ENCODE measurements at regions not wholly inside any gene's neighbourhood (a gene's known extent, or its start where the extent isn't known, plus 50 kb on each side); places are given as distances from the start of the nearest gene placed in this dataset.

DNA sequence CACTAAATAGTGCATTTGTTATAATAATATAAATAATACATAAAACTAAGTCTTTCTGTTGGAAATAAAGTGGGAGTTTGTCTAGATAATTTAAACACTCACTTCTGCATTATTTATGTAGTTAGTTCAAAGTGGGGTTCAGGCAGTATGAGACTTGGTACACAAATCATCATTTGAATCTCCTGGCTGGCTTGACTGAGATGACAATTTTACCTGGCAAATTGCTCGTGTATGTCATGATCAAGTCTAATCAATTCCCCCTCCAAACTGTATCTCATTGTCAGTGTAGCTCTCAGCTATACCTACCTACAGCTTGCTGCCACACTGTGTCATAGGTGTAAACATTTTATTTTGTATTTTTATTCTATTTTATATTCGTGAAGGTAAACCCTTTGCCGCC lies 563.4 kb upstream of the TENM3 start:
- DNase-seq (ENCODE audit: low read depth in 4 of 4, low spot score in 3 of 4): no peak

DNA sequence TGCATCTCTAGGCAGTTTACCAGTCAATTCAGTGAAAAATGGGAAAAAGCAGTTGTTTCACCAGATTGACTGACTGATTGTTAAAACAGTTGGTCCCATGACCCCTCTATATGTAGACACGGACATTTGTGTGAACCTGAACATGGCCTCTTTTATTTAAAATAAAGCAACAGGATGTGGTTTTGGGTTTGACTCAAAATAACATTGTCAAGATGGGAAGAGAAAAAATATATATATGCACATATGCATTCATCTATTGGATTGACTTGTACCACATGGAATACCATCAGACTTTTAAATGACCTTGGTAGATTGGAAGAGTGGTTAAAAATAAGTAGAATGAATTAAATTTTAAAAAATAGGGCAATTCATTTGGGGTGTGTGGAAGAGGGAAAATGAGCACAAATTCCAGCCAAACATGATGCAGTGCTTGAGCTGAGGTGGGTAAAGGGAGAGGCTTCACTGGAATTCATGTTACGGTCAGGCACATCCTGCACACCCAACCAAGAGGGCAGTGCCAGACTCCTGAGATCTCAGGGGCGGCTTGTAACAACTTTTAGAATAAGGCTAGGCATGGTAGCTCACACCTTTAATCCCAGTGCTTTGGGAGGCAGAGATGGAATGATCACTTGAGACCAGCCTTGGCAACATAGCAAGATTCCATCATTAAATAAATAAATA lies 560.7 kb upstream of the TENM3 start:
- no peak for DNase-seq (ENCODE audit: low read depth in 4 of 4, low spot score in 3 of 4)

DNA sequence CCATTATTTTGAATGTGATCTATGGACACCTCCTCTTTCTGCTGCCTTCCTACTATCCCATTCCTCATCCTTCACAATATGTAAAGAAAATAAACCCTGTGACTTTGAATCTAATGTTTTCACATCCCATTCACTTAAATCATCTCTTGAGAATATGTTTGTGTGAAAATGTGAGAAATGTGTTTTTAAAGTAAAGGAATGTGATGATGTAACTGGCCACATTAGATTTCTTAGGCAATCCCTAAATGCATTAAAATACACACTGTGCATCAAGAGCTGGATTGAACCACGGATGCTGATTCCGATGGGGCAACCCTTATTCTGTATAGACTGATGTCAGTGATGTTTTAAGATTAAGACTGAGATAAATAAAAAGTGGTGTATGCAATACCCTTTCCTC lies 558.9 kb upstream of the TENM3 start:
- DNase-seq (ENCODE audit: low read depth in 4 of 4, low spot score in 3 of 4): no peak

DNA sequence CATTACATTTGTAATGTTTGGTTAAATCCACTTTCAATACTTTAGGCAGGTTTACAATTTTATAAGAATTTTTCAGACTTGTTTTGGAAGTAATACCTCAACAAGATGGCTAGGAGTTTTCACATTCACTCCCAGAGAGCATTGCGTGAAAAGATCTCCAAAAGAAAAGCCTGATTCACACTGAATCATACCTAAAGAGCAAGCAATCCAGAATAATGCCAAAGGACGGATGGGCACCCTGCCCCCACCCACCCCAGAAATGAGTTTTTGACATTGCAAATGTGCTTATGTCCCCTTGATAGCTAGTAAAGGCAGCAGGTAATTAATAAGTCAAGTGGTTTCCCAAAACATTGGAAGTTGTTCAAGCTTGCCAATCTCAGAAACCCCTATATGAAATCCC lies 557.7 kb upstream of the TENM3 start:
- DNase-seq (ENCODE audit: low read depth in 4 of 4, low spot score in 3 of 4): no peak

DNA sequence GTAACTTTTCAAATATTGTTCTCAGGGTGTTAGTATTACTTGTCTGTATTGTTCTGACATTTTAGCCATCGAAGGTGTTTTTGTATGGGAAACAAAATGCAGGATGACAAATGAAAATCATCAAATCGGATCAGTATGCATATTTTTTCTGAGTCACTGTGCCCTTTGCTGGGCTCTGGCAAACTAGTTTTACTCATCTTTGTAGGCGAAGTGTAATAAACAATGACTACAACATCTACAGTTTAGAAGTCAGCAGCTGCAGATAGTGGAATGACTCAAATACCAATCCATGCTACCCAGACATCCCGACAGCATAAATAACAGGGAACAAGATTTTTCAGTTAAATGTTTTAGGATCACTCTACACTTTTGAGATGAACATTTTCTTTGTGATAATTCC lies 557.3 kb upstream of the TENM3 start:
- no peak for DNase-seq (ENCODE audit: low read depth in 4 of 4, low spot score in 3 of 4)

DNA sequence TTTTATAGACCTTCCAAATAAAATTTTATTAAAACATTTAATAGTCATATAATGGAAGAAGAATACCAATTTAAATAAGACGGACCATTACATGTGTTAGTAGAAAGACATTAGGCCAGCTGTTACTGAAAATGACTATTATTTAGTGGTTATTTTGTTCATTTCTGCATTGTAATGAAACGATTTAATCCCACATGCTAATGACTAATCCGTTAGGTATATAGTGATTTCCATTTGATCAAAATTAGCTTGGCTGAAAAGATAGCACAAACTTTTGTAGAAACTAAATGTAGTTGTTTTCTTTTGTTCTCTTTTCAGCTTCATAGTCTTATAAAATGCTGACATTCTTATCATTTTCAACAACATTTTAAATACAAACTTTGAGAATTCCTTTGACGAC lies 556.1 kb upstream of the TENM3 start:
- DNase-seq (ENCODE audit: low read depth in 4 of 4, low spot score in 3 of 4): no peak

DNA sequence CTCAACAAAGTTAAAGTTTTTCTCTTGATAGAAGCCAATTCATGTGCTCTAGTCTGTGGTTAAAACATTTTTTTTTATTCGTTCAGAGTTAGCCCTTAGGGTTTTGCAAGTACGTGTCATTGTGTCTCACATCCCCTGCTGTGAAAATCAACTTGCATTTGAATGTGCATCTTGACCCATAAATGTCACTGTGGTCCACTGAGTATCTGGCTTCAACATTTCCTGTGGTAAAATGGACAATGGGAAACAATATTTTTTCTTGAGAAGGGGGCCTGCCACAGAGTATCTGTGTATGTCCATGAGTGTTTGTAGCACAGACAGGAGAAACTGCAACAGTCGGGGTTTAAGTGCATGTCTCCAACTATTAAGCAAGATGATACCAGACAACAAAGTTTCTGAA lies 554.8 kb upstream of the TENM3 start:
- no peak for DNase-seq (ENCODE audit: low read depth in 4 of 4, low spot score in 3 of 4)

DNA sequence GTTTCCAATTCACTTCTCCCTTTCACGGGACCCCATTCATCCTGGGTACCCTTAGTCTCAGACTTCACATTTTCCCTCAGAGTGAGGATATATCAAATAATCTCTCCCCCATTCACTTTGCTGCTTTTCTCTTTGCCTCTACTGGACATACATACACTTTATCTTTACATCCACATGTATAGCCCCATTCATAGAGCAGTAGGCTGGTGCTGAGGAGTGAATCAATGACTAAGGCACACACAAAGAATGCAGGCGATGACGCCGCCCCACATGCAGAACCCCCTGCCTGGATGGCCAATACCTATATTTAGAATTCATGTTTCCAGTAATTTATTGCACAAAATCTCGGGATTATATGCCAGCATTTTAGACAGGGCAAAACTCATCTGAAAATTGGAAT lies 554.3 kb upstream of the TENM3 start:
- DNase-seq (ENCODE audit: low read depth in 4 of 4, low spot score in 3 of 4): no peak

DNA sequence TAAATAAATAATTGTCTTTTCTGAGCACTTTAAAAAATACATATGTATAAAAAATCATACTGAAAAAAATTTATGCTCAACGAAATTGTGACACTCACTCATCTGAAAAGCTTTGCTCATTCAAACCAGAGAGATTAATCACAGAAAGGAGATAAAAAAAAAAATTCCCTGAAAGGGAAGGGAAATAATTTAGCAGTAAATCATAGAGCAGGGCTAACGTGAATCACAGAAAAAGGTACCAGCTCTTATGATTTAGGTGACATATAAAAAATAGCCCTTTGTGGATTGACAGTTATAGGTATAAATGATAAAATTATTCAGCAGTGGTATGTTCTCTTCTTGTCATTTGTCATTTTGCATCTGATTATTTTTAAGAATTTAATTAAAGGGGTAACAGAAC lies 552.7 kb upstream of the TENM3 start:
- DNase-seq (ENCODE audit: low read depth in 4 of 4, low spot score in 3 of 4): no peak

DNA sequence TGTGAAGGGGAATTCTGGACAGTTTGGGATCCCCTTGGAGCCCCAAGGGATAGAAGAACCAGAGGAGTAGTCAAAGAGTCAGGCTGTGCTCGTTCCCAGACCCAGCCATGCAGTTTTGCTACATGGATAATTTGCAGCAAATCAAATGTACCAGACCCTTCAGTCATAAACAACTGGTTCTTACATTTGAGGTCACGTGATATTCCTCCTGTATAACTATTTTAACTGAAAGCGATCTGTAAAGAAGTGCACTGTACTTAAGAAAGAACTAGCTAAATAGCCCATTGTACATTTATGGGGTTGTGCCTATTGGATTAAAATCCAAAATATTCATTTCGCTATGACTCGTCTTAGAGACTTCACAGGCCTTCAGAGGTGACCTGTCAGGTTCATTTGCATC lies 550.2 kb upstream of the TENM3 start:
- no peak for DNase-seq (ENCODE audit: low read depth in 4 of 4, low spot score in 3 of 4)

DNA sequence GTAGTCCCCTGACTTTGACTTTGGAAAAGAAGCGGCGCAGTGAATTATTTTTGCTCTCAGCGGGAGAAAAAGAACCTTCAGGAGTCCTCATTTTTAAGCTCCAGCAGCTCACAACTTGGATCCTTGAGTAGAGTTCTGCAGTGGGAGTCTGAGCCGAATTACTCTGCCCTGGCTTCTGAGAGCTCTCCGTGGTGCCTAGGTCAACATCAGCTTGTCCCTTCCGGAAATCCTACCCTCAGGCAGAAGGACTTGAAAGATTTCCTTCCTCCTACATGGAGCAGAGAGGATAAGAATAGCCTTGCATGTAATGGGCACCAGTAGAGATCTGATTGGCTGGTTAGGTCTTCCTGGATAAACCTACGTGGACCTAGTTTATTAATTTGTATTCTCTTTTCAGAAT lies 549.7 kb upstream of the TENM3 start:
- DNase-seq (ENCODE audit: low read depth in 4 of 4, low spot score in 3 of 4): no peak

DNA sequence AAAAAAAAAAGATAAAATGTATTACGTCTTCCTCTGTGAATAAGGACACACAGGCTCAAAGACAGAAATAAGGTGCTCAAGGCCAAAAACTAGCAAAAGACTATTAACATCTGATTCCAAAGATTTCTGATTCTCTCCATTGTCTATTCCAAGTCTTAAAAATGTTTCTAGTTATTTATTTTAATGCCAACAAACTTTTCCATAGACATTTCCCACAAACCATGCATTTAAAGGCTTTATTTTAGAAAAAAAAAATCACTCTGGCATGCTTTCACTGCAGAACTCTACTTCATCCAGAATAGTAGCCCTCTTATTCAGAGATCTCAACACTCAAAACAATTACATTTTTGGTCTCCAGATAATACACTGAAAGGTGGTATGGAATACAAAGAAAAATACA lies 545.0 kb upstream of the TENM3 start:
- DNase-seq (ENCODE audit: low read depth in 4 of 4, low spot score in 3 of 4): no peak

DNA sequence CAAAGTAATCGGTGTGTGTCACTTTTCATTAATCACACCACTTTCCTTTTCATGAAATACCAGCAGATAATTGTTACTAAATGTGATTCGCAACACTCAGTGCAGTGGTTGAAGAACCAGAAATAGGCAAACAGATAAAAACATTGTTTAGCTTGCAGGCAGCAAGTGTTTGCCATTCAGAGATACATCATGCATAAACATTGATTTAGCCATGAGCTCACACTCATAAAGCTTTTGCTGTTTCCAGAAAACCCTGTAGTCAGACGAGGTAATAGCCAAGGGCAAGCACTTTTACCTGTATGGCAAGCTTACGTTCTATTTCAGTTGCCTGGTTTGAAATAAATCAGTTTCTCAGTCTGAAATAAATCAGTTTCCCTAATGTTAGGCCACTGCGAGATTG lies 542.0 kb upstream of the TENM3 start:
- DNase-seq (ENCODE audit: low read depth in 4 of 4, low spot score in 3 of 4): no peak

DNA sequence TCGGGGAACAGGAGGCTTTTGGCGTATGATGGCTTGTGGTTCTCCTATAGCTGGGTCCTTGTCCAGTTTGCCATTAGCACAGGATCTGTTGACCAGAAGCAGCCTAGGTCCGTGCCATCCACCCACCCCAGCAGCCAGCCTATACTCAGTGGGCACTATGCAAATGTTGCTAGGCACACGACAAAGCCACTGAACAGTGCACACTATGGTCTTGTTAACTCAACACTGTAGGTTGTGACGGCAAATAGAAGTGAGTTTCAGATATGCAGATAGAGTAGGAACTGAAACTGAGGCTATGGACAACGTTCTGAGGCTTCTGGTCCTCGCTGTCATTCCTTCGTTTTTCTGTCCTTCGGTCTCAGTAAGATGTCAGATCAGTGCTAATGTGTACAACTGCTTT lies 541.3 kb upstream of the TENM3 start:
- DNase-seq (ENCODE audit: low read depth in 4 of 4, low spot score in 3 of 4): no peak

DNA sequence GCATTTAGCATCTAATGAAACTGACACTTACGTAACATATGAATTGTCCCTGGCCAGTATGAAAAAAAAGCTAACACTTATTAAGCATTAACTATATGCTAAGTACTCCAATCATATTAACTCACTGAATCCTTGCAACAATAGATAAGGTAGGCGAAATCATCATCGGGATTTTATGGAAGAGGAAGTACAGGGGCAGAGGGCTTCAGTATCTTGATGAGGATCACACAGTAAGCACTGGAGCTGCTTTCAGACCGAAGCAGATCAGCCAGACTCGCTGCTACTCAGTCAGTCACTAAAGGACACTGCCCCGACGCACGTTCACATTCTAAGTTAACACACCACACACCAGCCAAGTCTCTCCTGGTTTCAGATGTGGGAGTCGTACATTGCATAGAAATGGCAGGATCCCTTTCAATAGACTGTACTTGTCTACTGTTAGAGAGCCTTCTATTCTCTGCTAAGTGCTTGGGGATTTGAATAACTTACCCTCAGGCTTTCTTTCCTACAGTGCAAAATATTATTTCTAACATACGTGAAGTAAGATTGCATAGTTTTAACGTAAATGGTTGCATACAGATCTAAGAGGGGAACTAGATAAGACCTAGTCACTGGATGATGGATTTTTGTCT lies 540.2 kb upstream of the TENM3 start:
- no peak for DNase-seq (ENCODE audit: low read depth in 4 of 4, low spot score in 3 of 4)

DNA sequence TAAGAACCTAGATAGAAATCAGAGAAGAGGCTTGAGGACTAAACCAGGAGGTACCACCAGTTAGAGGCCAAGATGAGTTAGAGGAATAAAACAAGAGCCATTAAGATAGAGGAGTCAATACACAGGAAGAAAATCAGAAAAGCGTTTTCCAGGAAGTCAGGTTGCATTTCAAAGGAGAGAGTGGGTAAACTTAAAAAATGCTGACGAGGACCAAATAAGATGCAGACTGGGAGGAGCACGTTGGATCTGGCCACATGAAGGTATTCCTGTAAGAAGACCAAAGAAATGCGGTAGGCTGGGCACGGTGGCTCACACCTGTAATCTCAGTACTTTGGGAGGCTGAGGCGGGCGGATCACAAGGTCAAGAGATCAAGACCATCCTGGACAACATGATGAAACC lies 533.1 kb upstream of the TENM3 start:
- DNase-seq (ENCODE audit: low read depth in 4 of 4, low spot score in 3 of 4): no peak

DNA sequence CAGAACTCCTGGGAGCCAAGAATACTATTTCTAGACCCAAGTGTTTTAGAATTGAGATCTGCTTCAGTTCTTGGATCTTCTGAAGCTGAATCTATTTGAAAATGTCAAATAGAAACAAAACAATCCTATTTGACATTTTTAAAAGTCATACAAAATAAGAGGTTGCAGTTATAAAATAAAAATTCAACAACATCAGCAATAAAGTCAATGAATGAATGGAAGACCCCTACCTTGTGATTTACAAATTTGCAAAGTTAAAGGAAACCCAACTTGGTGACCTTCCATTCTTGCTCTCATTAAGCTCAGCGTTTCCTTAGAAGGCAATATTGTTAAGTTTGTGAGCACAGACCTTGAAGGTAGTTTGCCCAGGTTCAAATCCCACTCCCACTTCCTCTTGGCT lies 531.8 kb upstream of the TENM3 start:
- no peak for DNase-seq (ENCODE audit: low read depth in 4 of 4, low spot score in 3 of 4)

DNA sequence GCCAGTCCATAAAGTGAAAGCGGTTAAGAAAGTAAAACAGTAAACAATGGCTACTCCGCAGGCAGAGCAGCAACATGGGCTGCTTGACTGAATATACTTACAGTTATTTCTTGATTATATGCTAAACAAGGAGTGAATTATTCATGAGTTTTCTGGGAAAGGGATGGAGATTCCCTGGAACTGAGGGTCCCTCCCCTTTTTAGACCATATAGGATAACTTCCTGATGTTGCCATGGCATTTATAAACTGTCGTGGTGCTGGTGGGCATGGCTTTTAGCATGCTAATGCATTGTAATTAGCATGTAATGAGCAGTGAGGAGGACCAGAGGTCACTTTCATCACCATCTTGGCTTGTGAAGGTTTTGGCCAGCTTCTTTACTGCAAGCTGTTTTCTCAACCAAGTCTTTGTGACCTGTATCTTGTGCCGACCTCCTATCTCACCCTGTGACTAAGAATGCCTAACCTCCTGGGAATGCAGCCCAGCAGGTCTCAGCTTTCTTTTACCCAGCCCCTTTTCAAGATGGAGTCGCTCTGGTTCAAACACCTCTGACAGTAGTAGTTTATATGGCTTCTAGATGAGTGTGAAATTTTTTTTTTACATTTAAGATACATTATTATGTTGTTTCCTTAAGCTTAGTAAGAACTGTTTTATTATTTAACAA lies 514.8 kb upstream of the TENM3 start:
- no peak for DNase-seq (ENCODE audit: low read depth in 4 of 4, low spot score in 3 of 4)

DNA sequence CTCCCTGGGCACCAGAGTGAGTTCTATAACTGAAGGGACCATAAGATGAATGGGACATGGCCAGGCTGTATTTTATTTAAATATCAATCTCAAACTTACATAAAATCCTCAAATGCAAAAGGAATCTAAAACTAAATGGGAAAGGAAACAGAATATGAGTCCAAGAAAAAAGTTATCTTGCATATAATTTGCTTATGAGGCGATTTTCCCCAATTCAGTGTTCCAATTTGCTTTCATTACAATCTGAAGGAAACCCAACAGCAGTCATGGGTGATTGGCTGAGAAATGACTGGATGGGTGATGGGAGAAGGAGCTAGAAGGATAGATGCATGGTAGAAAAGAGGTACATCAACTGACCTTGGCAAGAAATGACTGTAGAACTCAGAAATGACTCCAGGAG lies 511.3 kb upstream of the TENM3 start:
- no peak for DNase-seq (ENCODE audit: low read depth in 4 of 4, low spot score in 3 of 4)

DNA sequence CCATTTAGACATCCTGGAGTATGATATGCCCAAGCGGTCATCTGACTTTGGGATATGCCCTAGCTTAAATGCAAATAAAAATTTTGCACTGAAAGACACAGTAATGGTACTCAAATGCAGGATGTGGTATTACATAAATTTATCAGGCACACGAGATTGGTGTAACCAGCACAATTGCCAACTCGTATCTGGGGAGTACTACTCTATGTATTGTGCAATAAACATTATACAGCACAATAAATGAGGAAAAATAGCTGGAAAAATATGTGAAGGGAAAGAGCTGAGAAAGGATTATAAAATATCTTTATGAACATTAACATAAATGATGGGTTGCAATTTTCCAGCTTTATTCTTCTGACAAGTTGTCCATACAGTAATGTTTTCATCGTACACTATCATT lies 505.5 kb upstream of the TENM3 start:
- DNase-seq (ENCODE audit: low read depth in 4 of 4, low spot score in 3 of 4): no peak

DNA sequence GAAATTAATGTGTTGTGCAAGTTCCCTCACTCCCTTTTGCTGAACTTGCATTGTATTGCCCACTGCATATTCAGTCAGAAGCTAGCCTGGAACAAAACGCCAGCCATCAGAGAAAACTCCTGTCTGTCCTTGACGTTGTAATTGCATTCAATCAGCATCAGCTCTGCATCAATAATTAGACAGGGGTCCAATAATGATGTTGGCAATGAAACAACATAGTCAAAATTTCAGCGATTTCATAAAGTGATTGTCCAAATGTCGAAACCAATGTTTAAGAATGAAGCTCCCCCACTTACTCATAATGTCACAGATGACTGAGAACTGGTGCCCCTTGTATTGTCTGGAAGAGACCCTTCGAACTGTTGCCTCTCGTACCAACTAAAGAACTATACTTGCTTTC lies 504.2 kb upstream of the TENM3 start:
- DNase-seq (ENCODE audit: low read depth in 4 of 4, low spot score in 3 of 4): no peak

DNA sequence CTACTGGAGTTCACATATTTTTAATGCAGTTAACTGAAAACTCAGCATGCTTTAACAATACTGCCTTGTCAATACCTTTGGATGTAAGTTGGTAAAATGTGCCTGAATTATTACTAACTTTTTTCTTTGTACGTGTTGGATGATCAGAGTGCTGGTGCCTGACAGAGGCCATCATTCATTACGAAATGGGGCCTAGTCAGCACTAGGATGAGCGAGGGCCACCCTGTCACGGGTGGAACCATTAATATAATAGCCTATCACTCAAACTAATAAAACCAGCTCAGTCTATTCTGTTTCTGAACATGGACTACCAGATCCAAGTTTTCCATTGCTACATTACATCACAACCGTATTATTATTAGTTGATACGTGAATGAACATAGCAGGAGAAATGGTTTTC lies 501.7 kb upstream of the TENM3 start:
- no peak for DNase-seq (ENCODE audit: low read depth in 4 of 4, low spot score in 3 of 4)
